SJSA1 (cell line): ENCODE measurements at regions not wholly inside any gene's neighbourhood (a gene's known extent, or its start where the extent isn't known, plus 50 kb on each side); places are given as distances from the start of the nearest gene placed in this dataset.

ENCODE experiments used
- DNase-seq, 2 experiments: peaks; one replicate each; pipeline ENCODE4 v3.0.0-alpha.2; 2015 to 2020; ENCODE audit warnings: low spot score in 2 of 2, low read depth in 1 of 2
- H3K27ac ChIP-seq: fragments of 250-450 bp; sonication (Bioruptor Pico); 2 replicates; pipeline ENCODE4 v1.5.1; 2020; ENCODE audit warnings: mild to moderate bottlenecking, moderate library complexity
- H3K27me3 ChIP-seq: fragments of 250-450 bp; sonication (Bioruptor Pico); replicated peaks from 2 replicates; pipeline ENCODE4 v1.5.1; 2020; ENCODE audit warnings: mild to moderate bottlenecking, moderate library complexity
- H3K36me3 ChIP-seq: fragments of 250-450 bp; sonication (Bioruptor Pico); 2 replicates; pipeline ENCODE4 v1.5.1; 2020; ENCODE audit warnings: mild to moderate bottlenecking
- H3K4me1 ChIP-seq: fragments of 250-450 bp; sonication (Bioruptor Pico); replicated peaks from 2 replicates; pipeline ENCODE4 v1.6.1; 2021; ENCODE audit warnings: mild to moderate bottlenecking
- H3K4me3 ChIP-seq: fragments of 250-450 bp; sonication (Bioruptor Pico); 2 replicates; pipeline ENCODE4 v1.5.1; 2020; ENCODE audit warnings: mild to moderate bottlenecking
- H3K9me3 ChIP-seq: fragments of 250-450 bp; sonication (Bioruptor Pico); replicated peaks from 2 replicates; pipeline ENCODE4 v1.5.1; 2020; ENCODE audit warnings: mild to moderate bottlenecking

- Histone ChIP-seq H3K4me1 (no peaks in the 10 kb centered on the region), H3K4me3 (no peak overlapping the region), H3K27ac (no peak overlapping the region), H3K27me3 (no peaks in the 10 kb centered on the region), H3K36me3 (no peaks in the 10 kb centered on the region), H3K9me3 (no peaks in the 10 kb centered on the region)
- DNase-seq = no peak
These were observed 1508.1 kb downstream of the TECRL start for GRCh38 chr4:62901101-62901500.

GRCh38 chr4:62899646-62900364 is 1509.4 kb downstream of the TECRL start:
- H3K27ac ChIP-seq = no peak overlapping the region
- H3K4me1 ChIP-seq = no peaks in the 10 kb centered on the region
- no peaks in the 10 kb centered on the region for H3K27me3 ChIP-seq
- no peaks in the 10 kb centered on the region for H3K9me3 ChIP-seq
- DNase-seq = no peak
- no peaks in the 10 kb centered on the region for H3K36me3 ChIP-seq
- no peak overlapping the region for H3K4me3 ChIP-seq

GRCh38 chr4:62898115-62898514 is 1511.1 kb downstream of the TECRL start:
- H3K4me1 ChIP-seq = no peaks in the 10 kb centered on the region
- H3K27me3 ChIP-seq = no peaks in the 10 kb centered on the region
- H3K4me3 ChIP-seq = no peak overlapping the region
- no peaks in the 10 kb centered on the region for H3K36me3 ChIP-seq
- DNase-seq = no peak
- H3K27ac ChIP-seq = no peak overlapping the region
- H3K9me3 ChIP-seq = peaks cover 3% of the 10 kb centered on the region; the same call in 1 of the 2 replicates

GRCh38 chr4:62896721-62897120 is 1512.5 kb downstream of the TECRL start:
- no peak for DNase-seq
- Histone ChIP-seq H3K4me3 (no peak overlapping the region), H3K27me3 (no peaks in the 10 kb centered on the region), H3K9me3 (peaks cover 3% of the 10 kb centered on the region; the same call in 1 of the 2 replicates), H3K36me3 (no peaks in the 10 kb centered on the region), H3K4me1 (no peaks in the 10 kb centered on the region), H3K27ac (no peak overlapping the region)

GRCh38 chr4:62881901-62882300 is 1527.3 kb downstream of the TECRL start:
- H3K27ac ChIP-seq = no peak overlapping the region
- no peak for DNase-seq
- H3K36me3 ChIP-seq = no peaks in the 10 kb centered on the region
- peaks cover 4% of the 10 kb centered on the region for H3K9me3 ChIP-seq
- no peaks in the 10 kb centered on the region for H3K4me1 ChIP-seq
- H3K27me3 ChIP-seq = no peaks in the 10 kb centered on the region
- H3K4me3 ChIP-seq = no peak overlapping the region

GRCh38 chr4:62881210-62881609 is 1528.0 kb downstream of the TECRL start:
- Histone ChIP-seq H3K4me1 (no peaks in the 10 kb centered on the region), H3K4me3 (no peak overlapping the region), H3K9me3 (peaks cover 4% of the 10 kb centered on the region), H3K27me3 (no peaks in the 10 kb centered on the region), H3K36me3 (no peaks in the 10 kb centered on the region), H3K27ac (no peak overlapping the region)
- no peak for DNase-seq

- DNase-seq = no peak
- Histone ChIP-seq H3K27me3 (no peaks in the 10 kb centered on the region), H3K36me3 (no peaks in the 10 kb centered on the region), H3K4me3 (no peak overlapping the region), H3K9me3 (no peaks in the 10 kb centered on the region), H3K4me1 (no peaks in the 10 kb centered on the region), H3K27ac (no peak overlapping the region)
These were observed 1536.4 kb downstream of the TECRL start for GRCh38 chr4:62872856-62873255.

- H3K4me1 ChIP-seq = no peaks in the 10 kb centered on the region
These were observed 1538.2 kb downstream of the TECRL start for GRCh38 chr4:62871078-62871477.

GRCh38 chr4:62870451-62870850 is 1538.8 kb downstream of the TECRL start:
- H3K4me1 ChIP-seq = no peaks in the 10 kb centered on the region
- H3K27ac ChIP-seq = no peak overlapping the region
- H3K9me3 ChIP-seq = no peaks in the 10 kb centered on the region
- DNase-seq = no peak
- H3K36me3 ChIP-seq = no peaks in the 10 kb centered on the region
- no peaks in the 10 kb centered on the region for H3K27me3 ChIP-seq
- no peak overlapping the region for H3K4me3 ChIP-seq

More at GRCh38 chr4:62871078-62871477, 1538.2 kb downstream of the TECRL start:
- Histone ChIP-seq H3K27ac (no peak overlapping the region), H3K36me3 (no peaks in the 10 kb centered on the region), H3K4me3 (no peak overlapping the region), H3K27me3 (no peaks in the 10 kb centered on the region), H3K9me3 (no peaks in the 10 kb centered on the region)
- DNase-seq = no peak

GRCh38 chr4:62865261-62865660 is 1544.0 kb downstream of the TECRL start:
- no peak overlapping the region for H3K4me3 ChIP-seq
- H3K27me3 ChIP-seq = no peaks in the 10 kb centered on the region
- H3K4me1 ChIP-seq = no peaks in the 10 kb centered on the region
- no peaks in the 10 kb centered on the region for H3K36me3 ChIP-seq
- H3K27ac ChIP-seq = no peak overlapping the region
- H3K9me3 ChIP-seq = no peaks in the 10 kb centered on the region; the same call in 1 of the 2 replicates
- DNase-seq = no peak

GRCh38 chr4:62849696-62850095 is 1559.6 kb downstream of the TECRL start:
- Histone ChIP-seq H3K4me1 (no peaks in the 10 kb centered on the region), H3K36me3 (no peaks in the 10 kb centered on the region), H3K4me3 (no peak overlapping the region), H3K9me3 (no peaks in the 10 kb centered on the region), H3K27me3 (no peaks in the 10 kb centered on the region), H3K27ac (no peak overlapping the region)
- DNase-seq = no peak

GRCh38 chr4:62835631-62836030 is 1573.6 kb downstream of the TECRL start:
- no peaks in the 10 kb centered on the region for H3K4me1 ChIP-seq
- H3K9me3 ChIP-seq = no peaks in the 10 kb centered on the region

GRCh38 chr4:62822306-62822705 is 1586.9 kb downstream of the TECRL start:
- no peak for DNase-seq
- H3K27ac ChIP-seq = no peak overlapping the region
- no peaks in the 10 kb centered on the region for H3K9me3 ChIP-seq
- H3K36me3 ChIP-seq = no peaks in the 10 kb centered on the region
- no peaks in the 10 kb centered on the region for H3K27me3 ChIP-seq
- H3K4me3 ChIP-seq = no peak overlapping the region
- H3K4me1 ChIP-seq = no peaks in the 10 kb centered on the region

More at GRCh38 chr4:62835631-62836030, 1573.6 kb downstream of the TECRL start:
- Histone ChIP-seq H3K27ac (no peak overlapping the region), H3K4me3 (no peak overlapping the region), H3K27me3 (no peaks in the 10 kb centered on the region), H3K36me3 (no peaks in the 10 kb centered on the region)
- no peak for DNase-seq

GRCh38 chr4:62816566-62816965 is 1592.7 kb downstream of the TECRL start:
- no peaks in the 10 kb centered on the region for H3K27me3 ChIP-seq
- no peak for DNase-seq
- no peak overlapping the region for H3K4me3 ChIP-seq
- no peaks in the 10 kb centered on the region for H3K9me3 ChIP-seq
- no peaks in the 10 kb centered on the region for H3K4me1 ChIP-seq
- no peaks in the 10 kb centered on the region for H3K36me3 ChIP-seq
- H3K27ac ChIP-seq = no peak overlapping the region
